Stomach (tissue), 8 donors: ENCODE measurements at regions not wholly inside any gene's neighbourhood (a gene's known extent, or its start where the extent isn't known, plus 50 kb on each side); places are given as distances from the start of the nearest gene placed in this dataset.
A peak's percentile ranks its signal among the peaks of the same experiment; 100 is the strongest.

Source experiments
- DNase-seq, 2 donors: peaks; one replicate each; pipeline versions ENCODE4 v3.0.0 to v3.0.0-alpha.2; 2013 to 2019
- H3K27ac ChIP-seq, 5 donors: fragments of 200-600 bp in 4 of 5; sonication (generic) in 4 of 5; one replicate each; pipeline ENCODE4 v1.5.1; 2013 to 2019; ENCODE audit warnings: mild to moderate bottlenecking in 1 of 5, moderate library complexity in 1 of 5
- H3K27me3 ChIP-seq, 3 donors: fragments of 200-600 bp; sonication (generic); one replicate each; pipeline ENCODE4 v1.5.1; 2017 to 2019; ENCODE audit warnings: mixed run types in 1 of 3
- H3K36me3 ChIP-seq, 4 donors: fragments of 200-600 bp; sonication (generic); 1 replicate in 3 of 4; 2 replicates in 1 of 4; pipeline ENCODE4 v1.5.1; 2016 to 2019
- H3K4me1 ChIP-seq, 4 donors: fragments of 200-600 bp; sonication (generic); one replicate each; pipeline ENCODE4 v1.5.1; 2016 to 2019
- H3K4me3 ChIP-seq, 4 donors: fragments of 200-600 bp; sonication (generic) in 3 of 4; one replicate each; pipeline ENCODE4 v1.5.1; 2016 to 2019; ENCODE audit warnings: mild to moderate bottlenecking in 1 of 4
- H3K9me3 ChIP-seq, 4 donors: fragments of 200-600 bp; sonication (generic); one replicate each; pipeline ENCODE4 v1.5.1; 2016 to 2019
- CTCF ChIP-seq, 7 experiments: fragments of 450-650 bp in 4 of 7; fragments of 200-600 bp in 3 of 7; sonication (generic) in 3 of 7; IDR thresholded peaks; one replicate each; pipeline ENCODE4 v1.5.1; 2016 to 2019; ENCODE audit warnings: antibody characterized with exemption in 7 of 7, control low read depth in 2 of 7, mild to moderate bottlenecking in 1 of 7
- EP300 ChIP-seq: sonication (generic); formaldehyde crosslinking; IDR thresholded peaks from one replicate; pipeline ENCODE4 v1.6.1; 2017; ENCODE audit warnings: antibody characterized with exemption
- POLR2A ChIP-seq, 4 donors: fragments of 450-650 bp; IDR thresholded peaks; one replicate each; pipeline ENCODE4 v1.6.1; 2016; ENCODE audit warnings: antibody characterized with exemption in 4 of 4, control low read depth in 2 of 4, mild to moderate bottlenecking in 1 of 4, moderate library complexity in 1 of 4
- POLR2AphosphoS5 ChIP-seq, 3 donors: sonication (generic); formaldehyde crosslinking; IDR thresholded peaks; one replicate each; pipeline ENCODE4 v1.6.1; 2016; ENCODE audit warnings: antibody characterized with exemption in 3 of 3
- WGBS, 5 donors: extraction: QIAGEN DNeasy Blood & Tissue Kit in 3 of 5; methylation state at CpG; one replicate each; pipeline versions ENCODE4 v1.1.5 to v1.1.7; 2013 to 2018; 5-methylcytosine and 5-hydroxymethylcytosine counted together
- intact Hi-C: fragments of 100-400 bp; cut with DNase I; formaldehyde crosslinking; loops from one replicate; pipeline ENCODE4 v1.15.1; 2023; ENCODE audit warnings: low total_unique reads
- donor health status: healthy with polysubstance abuse.
- donor health status: Bipolar disorder and iron deficiency.
- donor health status: healthy.

- intact Hi-C loops = loop anchor here (5.0 kb wide), 1 partner anchor 219 kb away; no protein-coding TSS in a partner anchor
- Histone ChIP-seq H3K9me3 (no peaks in the 10 kb centered on the region), H3K4me3 (no peak overlapping the region), H3K4me1 (no peaks in the 10 kb centered on the region), H3K27me3 (no peaks in the 10 kb centered on the region), H3K36me3 (no peaks in the 10 kb centered on the region), H3K27ac (no peak overlapping the region)
- DNase-seq = no peak
- no peak for TF ChIP-seq CTCF (IDR thresholded peaks at IDR 0.05)
- no peak for TF ChIP-seq POLR2AphosphoS5 (IDR thresholded peaks at IDR 0.05)
- TF ChIP-seq EP300 = no peak
- TF ChIP-seq POLR2A (IDR thresholded peaks at IDR 0.05) = no peak
- 21 to 62% (median 38%) methylated on average over 1 of the region's 1 CpG for WGBS, 5 donors
Measured at GRCh38 chr1:117286145-117286544, 75.4 kb upstream of the VTCN1 start.

DNA sequence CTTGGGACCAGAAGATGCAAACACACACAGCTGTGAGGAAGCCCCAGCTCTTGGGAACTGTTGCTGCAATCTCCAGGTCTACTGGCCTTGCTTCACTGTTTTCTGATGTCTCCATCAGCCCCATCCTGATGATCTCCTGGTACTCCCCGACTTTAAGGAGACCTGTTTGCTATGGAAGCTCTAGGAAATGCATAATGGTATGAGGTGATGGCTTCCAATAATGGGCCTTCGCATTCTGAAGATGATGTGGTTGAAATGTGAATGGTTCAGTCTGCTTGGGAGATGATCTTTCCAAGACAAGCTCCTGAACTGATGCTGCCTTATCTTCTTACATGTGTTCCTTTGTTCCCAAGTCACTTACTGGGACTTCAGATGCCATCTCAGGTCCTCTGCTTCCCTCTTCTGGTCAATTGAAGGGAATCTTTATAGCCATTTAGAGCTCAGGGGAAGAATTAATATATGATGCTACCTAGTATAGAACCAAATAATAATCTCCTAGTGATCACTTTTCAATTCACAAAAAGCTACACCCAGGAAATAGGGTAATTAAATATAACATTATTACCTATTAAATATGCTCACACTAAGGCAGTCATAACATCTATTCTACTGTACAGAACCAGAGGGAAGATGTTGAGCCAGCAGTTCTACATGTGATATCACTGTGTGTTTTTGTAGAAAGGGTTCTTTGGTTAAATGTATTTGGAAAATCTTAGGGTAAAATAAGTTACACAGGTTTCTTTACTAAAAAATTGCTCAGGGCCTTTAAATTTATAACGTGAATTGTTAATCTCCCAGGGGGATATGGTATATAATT, 73.9 kb upstream of the VTCN1 start:
- H3K9me3 ChIP-seq = no peaks in the 10 kb centered on the region
- no peak overlapping the region for H3K4me3 ChIP-seq
- H3K36me3 ChIP-seq = no peaks in the 10 kb centered on the region
- intact Hi-C loops = loop anchor here (5.0 kb wide), 1 partner anchor 217 kb away; no protein-coding TSS in a partner anchor
- H3K4me1 ChIP-seq = no peaks in the 10 kb centered on the region
- TF ChIP-seq CTCF (IDR thresholded peaks at IDR 0.05) (peak in 5 of 7 experiments; percentile 19 to 82 (median 56)), EP300 (no peak), POLR2AphosphoS5 (IDR thresholded peaks at IDR 0.05) (peak in 1 of 3 donors; percentile 34), POLR2A (IDR thresholded peaks at IDR 0.05) (no peak)
- H3K27me3 ChIP-seq = no peaks in the 10 kb centered on the region
- 75 to 84% (median 77%) methylated on average over 3 of the region's 3 CpGs for WGBS, 5 donors
- no peak overlapping the region for H3K27ac ChIP-seq
- peak in 1 of 2 donors; percentile 87 for DNase-seq

- Histone ChIP-seq H3K36me3 (no peaks in the 10 kb centered on the region), H3K9me3 (no peaks in the 10 kb centered on the region), H3K4me1 (no peaks in the 10 kb centered on the region), H3K27me3 (no peaks in the 10 kb centered on the region), H3K27ac (no peak overlapping the region), H3K4me3 (no peak overlapping the region)
- 32 to 54% (median 46%) methylated on average over 5 of the region's 5 CpGs for WGBS, 5 donors
- intact Hi-C loops = no loop called here
- no peak for DNase-seq
- TF ChIP-seq EP300 (no peak), CTCF (IDR thresholded peaks at IDR 0.05) (no peak), POLR2A (IDR thresholded peaks at IDR 0.05) (no peak), POLR2AphosphoS5 (IDR thresholded peaks at IDR 0.05) (no peak)
Measured at GRCh38 chr1:117278531-117278930, 67.8 kb upstream of the VTCN1 start.

DNA sequence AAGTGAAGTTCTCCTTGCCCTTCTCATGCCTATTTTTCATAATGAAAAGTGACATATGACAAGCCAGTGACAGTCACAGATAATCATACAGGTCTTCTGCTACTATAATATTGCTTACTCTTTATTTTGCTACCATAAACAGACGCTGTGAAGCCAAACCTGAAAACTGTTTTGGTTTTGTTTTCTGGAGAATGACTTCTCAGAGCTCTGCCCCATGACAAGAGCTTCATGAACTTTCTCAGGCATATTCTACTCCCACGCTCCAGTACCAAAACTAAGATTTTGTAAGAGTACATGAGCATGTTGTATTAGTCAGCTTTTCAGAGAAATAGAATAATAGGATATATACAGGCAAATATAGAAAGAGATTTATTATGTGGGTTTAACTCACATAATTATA, 64.3 kb upstream of the VTCN1 start:
- Histone ChIP-seq H3K27me3 (no peaks in the 10 kb centered on the region), H3K9me3 (peaks cover 0 to 5% (median 0%) of the 10 kb centered on the region in 4 donors), H3K27ac (no peak overlapping the region), H3K4me3 (no peak overlapping the region), H3K4me1 (no peaks in the 10 kb centered on the region), H3K36me3 (no peaks in the 10 kb centered on the region)
- DNase-seq = no peak
- 64 to 79% (median 69%) methylated on average over 2 of the region's 2 CpGs for WGBS, 5 donors
- TF ChIP-seq CTCF (IDR thresholded peaks at IDR 0.05) = no peak
- no peak for TF ChIP-seq EP300
- TF ChIP-seq POLR2A (IDR thresholded peaks at IDR 0.05) = no peak
- no peak for TF ChIP-seq POLR2AphosphoS5 (IDR thresholded peaks at IDR 0.05)
- intact Hi-C loops = no loop called here
